K562 (cell line): ENCODE measurements at regions not wholly inside any gene's neighbourhood (a gene's known extent, or its start where the extent isn't known, plus 50 kb on each side); places are given as distances from the start of the nearest gene placed in this dataset.
A peak's percentile ranks its signal among the peaks of the same experiment; 100 is the strongest.

ENCODE experiments used
- ATAC-seq: fragments of 200-7000 bp; cut with Tn5 transposase; 3 replicates; pipeline ENCODE4 v1.9.1; 2020; ENCODE audit warnings: moderate library complexity
- BruUV-seq: library from RNA; stranded (reverse); fragments of 400-500 nt; replicated peaks from 2 replicates; lab custom pipeline; 2021; lab: Mats Ljungman, UMichigan
- CTCF ChIA-PET: fragments of 300-600 bp; formaldehyde crosslinking; extraction: SDS; loops from one replicate; lab custom pipeline; 2021; ENCODE audit warnings: low intra/inter-chr PET ratio; lab: Yijun Ruan, JAX
- POLR2A ChIA-PET: fragments of 300-600, 350-650 bp; sonication (Branson Sonifier 250); formaldehyde crosslinking; extraction: SDS; loops from one replicate; lab custom pipeline; 2021; ENCODE audit warnings: antibody characterized with exemption, inconsistent platforms; lab: Yijun Ruan, JAX
- DNase-seq, 4 experiments: peaks; one replicate each; pipeline versions ENCODE4 v3.0.0 to v3.0.0-alpha.2; 2011 to 2018; ENCODE audit warnings: low spot score in 3 of 4, mixed read lengths in 3 of 4; ENCODE audit errors: extremely low read depth in 1 of 4
- FAIRE-seq: peaks from 2 replicates; lab custom pipeline; 2011; peaks lifted over from hg19 to GRCh38; lab: Jason Lieb, UNC
- H2AFZ ChIP-seq: 2 replicates; pipeline ENCODE4 v1.6.0; 2011; ENCODE audit warnings: low read depth, low read length, control low read depth, inconsistent platforms
- H3K27ac ChIP-seq: fragments of 200-600 bp; 3 replicates; pipeline ENCODE4 v1.8.0; 2011; ENCODE audit warnings: low read depth, mild to moderate bottlenecking, control low read depth, inconsistent platforms, low read length, moderate library complexity, mixed read lengths; ENCODE audit errors: extremely low read depth
- H3K27me3 ChIP-seq, 2 experiments: fragments of 300-600 bp in 1 of 2; 2 replicates in 1 of 2; 3 replicates in 1 of 2; pipeline versions ENCODE4 v1.6.0 to v1.8.0; 2011; ENCODE audit warnings: inconsistent platforms in 2 of 2, low read length in 2 of 2, mild to moderate bottlenecking in 1 of 2, mixed read lengths in 1 of 2, moderate library complexity in 1 of 2; ENCODE audit not compliant: control insufficient read depth in 2 of 2, insufficient read depth in 2 of 2
- H3K36me3 ChIP-seq: fragments of 300-600 bp; 3 replicates; pipeline ENCODE4 v1.8.0; 2011; ENCODE audit warnings: mild to moderate bottlenecking, low read length, inconsistent platforms; ENCODE audit not compliant: control insufficient read depth, insufficient read depth
- H3K4me1 ChIP-seq, 2 experiments: fragments of 200-600 bp in 1 of 2; replicated peaks in 1 of 2; 2 replicates in 1 of 2; 3 replicates in 1 of 2; pipeline versions ENCODE4 v1.5.1 to v1.8.0; 2011; ENCODE audit warnings: inconsistent platforms in 2 of 2, low read length in 2 of 2, mild to moderate bottlenecking in 1 of 2, mixed read lengths in 1 of 2, moderate library complexity in 1 of 2; ENCODE audit not compliant: control insufficient read depth in 2 of 2, insufficient read depth in 2 of 2
- H3K4me2 ChIP-seq: 2 replicates; pipeline ENCODE4 v1.6.1; 2011; ENCODE audit warnings: low read length, control low read depth, inconsistent platforms, mixed read lengths; ENCODE audit not compliant: insufficient read depth
- H3K4me3 ChIP-seq: fragments of 200-600 bp; sonication (generic), shearing (Covaris generic); 2 replicates; pipeline ENCODE4 v1.5.1; 2016; ENCODE audit warnings: control low read depth, inconsistent platforms
- H3K79me2 ChIP-seq: fragments of 200-600 bp; 3 replicates; pipeline ENCODE4 v1.8.0; 2011; ENCODE audit warnings: low read length, inconsistent platforms; ENCODE audit not compliant: control insufficient read depth, insufficient read depth
- H3K9ac ChIP-seq, 2 experiments: 2 replicates each; pipeline versions ENCODE4 v1.6.0 to v1.6.1; 2011; ENCODE audit warnings: low read depth in 2 of 2, low read length in 2 of 2, control low read depth in 1 of 2, inconsistent platforms in 1 of 2, mild to moderate bottlenecking in 1 of 2, mixed read lengths in 1 of 2; ENCODE audit not compliant: insufficient read depth in 1 of 2
- H3K9me1 ChIP-seq: one replicate; pipeline ENCODE4 v1.6.0; 2011; ENCODE audit warnings: inconsistent platforms, mild to moderate bottlenecking, low read length, moderate library complexity; ENCODE audit not compliant: control insufficient read depth, insufficient read depth
- H3K9me3 ChIP-seq: replicated peaks from 2 replicates; pipeline ENCODE4 v1.5.1; 2011; ENCODE audit warnings: low read depth, low read length, inconsistent platforms; ENCODE audit not compliant: control insufficient read depth, insufficient read depth
- H4K20me1 ChIP-seq: replicated peaks from 2 replicates; pipeline ENCODE4 v1.6.1; 2011; ENCODE audit warnings: low read length, inconsistent platforms, mixed read lengths; ENCODE audit not compliant: control insufficient read depth, insufficient read depth
- CBX2 ChIP-seq: fragments of 200-600 bp; sonication (generic); IDR thresholded peaks from one replicate; pipeline ENCODE4 v1.6.1; 2012; ENCODE audit warnings: mild to moderate bottlenecking, low read length, inconsistent platforms; ENCODE audit not compliant: insufficient read depth, poor library complexity, severe bottlenecking
- ELK3 ChIP-seq: fragments of 450-650 bp; formaldehyde crosslinking; IDR thresholded peaks from 2 replicates; pipeline ENCODE4 v1.4.0; 2020; ENCODE audit warnings: mild to moderate bottlenecking
- FOXM1 ChIP-seq, 2 experiments: fragments of 450-650 bp in 1 of 2; sonication (generic) in 1 of 2; formaldehyde crosslinking in 1 of 2; IDR thresholded peaks; 2 replicates each; pipeline versions ENCODE4 v1.6.1 to v1.9.0; 2017 to 2022; ENCODE audit warnings: low read depth in 2 of 2, mild to moderate bottlenecking in 2 of 2, missing genetic modification reagents in 1 of 2, moderate library complexity in 1 of 2
- KAT7 ChIP-seq: sonication (generic); formaldehyde crosslinking; IDR thresholded peaks from 2 replicates; pipeline ENCODE4 v1.8.0; 2022; ENCODE audit warnings: missing genetic modification reagents, mild to moderate bottlenecking, borderline replicate concordance
- TAL1 ChIP-seq: fragments of 450-650 bp; IDR thresholded peaks from 2 replicates; pipeline ENCODE4 v1.6.1; 2016; ENCODE audit warnings: mild to moderate bottlenecking
- TRIM25 ChIP-seq: fragments of 450-650 bp; IDR thresholded peaks from 2 replicates; pipeline ENCODE4 v1.7.0; 2016; ENCODE audit warnings: borderline replicate concordance
- ZNF644 ChIP-seq: fragments of 200-800 bp; sonication (Bioruptor generic); IDR thresholded peaks from 2 replicates; pipeline ENCODE4 v1.6.1; 2016; ENCODE audit warnings: low read depth, missing genetic modification characterization, missing compliant biosample characterization
- WGBS: fragments of 100-300 bp; shearing (Covaris generic); methylation state at CpG from one replicate; pipeline ENCODE4 v1.1.6; 2016; ENCODE audit warnings: low coverage, mixed read lengths; ENCODE audit not compliant: insufficient coverage; ENCODE audit errors: missing lambda C conversion rate; 5-methylcytosine and 5-hydroxymethylcytosine counted together
- in situ Hi-C: fragments of 300-500 bp; cut with MboI; formaldehyde crosslinking; loops from 4 replicates; pipeline ENCODE4 v1.15.0; 2018; ENCODE audit warnings: inconsistent platforms, mixed read lengths
- intact Hi-C: fragments of 100-400 bp; cut with micrococcal nuclease; formaldehyde crosslinking; loops from 2 replicates; pipeline ENCODE4 v1.14.2; 2022
- TF ChIP-seq, protein P1 (sequence below), 2 experiments: fragments of 450-650 bp in 1 of 2; sonication (generic) in 1 of 2; formaldehyde crosslinking in 1 of 2; IDR thresholded peaks; 2 replicates each; pipeline versions ENCODE4 v1.7.1 to v1.9.0; 2016 to 2022; ENCODE audit warnings: inconsistent platforms in 1 of 2, mild to moderate bottlenecking in 1 of 2, missing genetic modification reagents in 1 of 2

DNA sequence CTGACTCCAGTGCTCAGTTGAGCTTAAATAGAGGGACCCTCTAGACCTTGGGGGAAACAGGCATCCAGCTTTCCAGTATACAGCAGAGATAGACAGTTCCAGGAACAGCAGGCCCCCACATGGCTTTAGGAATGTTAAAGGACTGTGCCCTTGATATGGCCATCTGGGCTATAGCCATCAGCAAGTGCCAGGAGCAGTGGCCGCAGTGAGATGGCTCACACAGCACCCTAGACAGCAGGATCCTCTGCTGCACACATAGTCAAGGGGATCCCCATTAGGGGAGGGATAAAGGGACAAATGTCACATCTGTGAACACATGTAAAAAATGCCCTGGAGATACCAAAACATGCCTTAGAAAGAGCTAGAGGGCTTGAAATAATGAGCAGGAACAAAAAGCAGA, 213.4 kb downstream of the PTH2R start (continued):
- TF ChIP-seq CBX2, result no peak
- no peak for TF ChIP-seq TRIM25
- TF ChIP-seq KAT7 (CRISPR knock-in tag), result no peak
- TF ChIP-seq ELK3 (CRISPR knock-in tag), result no peak
- no peak for TF ChIP-seq ZNF644
- no peak for TF ChIP-seq FOXM1 (IDR thresholded peaks at IDR 0.05; ENCODE audit: low read depth)
- TF ChIP-seq FOXM1 (CRISPR knock-in tag; IDR thresholded peaks at IDR 0.05; ENCODE audit: low read depth), result no peak
- TF ChIP-seq TAL1, result no peak

DNA sequence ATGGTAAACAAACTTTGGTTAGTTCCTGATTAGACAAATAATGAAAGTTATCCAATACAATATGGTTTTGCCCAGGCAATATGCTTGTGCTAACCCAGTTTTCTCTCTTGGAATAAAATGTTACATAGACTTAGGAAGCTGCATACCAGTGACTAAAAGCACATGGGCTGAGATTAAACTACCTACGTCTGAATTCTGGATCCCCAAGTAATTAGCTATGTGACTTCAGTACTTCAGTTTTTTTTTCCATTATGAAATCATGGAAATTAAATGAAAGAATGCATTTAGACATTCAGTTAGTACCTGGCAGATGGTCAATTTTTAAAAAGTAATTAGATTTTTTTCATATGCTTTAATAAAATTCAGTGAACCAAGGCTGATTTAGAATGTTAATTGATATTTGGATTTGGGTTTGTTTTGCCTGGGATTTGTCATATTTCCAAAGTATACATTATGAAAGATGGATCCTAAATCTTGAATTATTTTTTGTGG, 213.9 kb downstream of the PTH2R start:
- WGBS, result 30% methylated on average over 1 of the region's 1 CpG
- peak overlapping the region; percentile 40; the same call in 1 of the 2 replicates for H3K4me2 ChIP-seq
- H3K9me3 ChIP-seq, result 0 out of 2 replicates have a peak, but pooled peaks cover 3% of the 10 kb centered on the region
- H3K27me3 ChIP-seq, result no peaks in the 10 kb centered on the region
- in situ Hi-C loops (no loop called here), intact Hi-C loops (no loop called here)
- POLR2A ChIA-PET, result interaction anchor here (0.9 kb wide), 1 partner anchor 11 kb away, joined by 5 read pairs; no protein-coding TSS in a partner anchor
- peak overlapping the region; percentile 46; the same call in 1 of the 3 replicates for H3K27ac ChIP-seq
- no peaks in the 10 kb centered on the region for H4K20me1 ChIP-seq
- no peaks in the 10 kb centered on the region for H3K9me1 ChIP-seq
- peak overlapping the region in 1 of 2 experiments; percentile 13; a peak in 1 of 4 replicates for H3K9ac ChIP-seq
- CTCF ChIA-PET, result no interaction called here
- H3K4me3 ChIP-seq, result no peak overlapping the region
- DNase-seq (no peak), ATAC-seq (no peak), FAIRE-seq (no peak)
- peaks cover 6 to 17% of the 10 kb centered on the region in 2 experiments; a peak in 4 of 5 replicates for H3K4me1 ChIP-seq
- BruUV-seq, result no TSS peak
- no peaks in the 10 kb centered on the region for H3K36me3 ChIP-seq
- peak overlapping the region; percentile 64 for H2AFZ ChIP-seq
- peaks cover 57% of the 10 kb centered on the region for H3K79me2 ChIP-seq
- TF ChIP-seq, protein P1, sequence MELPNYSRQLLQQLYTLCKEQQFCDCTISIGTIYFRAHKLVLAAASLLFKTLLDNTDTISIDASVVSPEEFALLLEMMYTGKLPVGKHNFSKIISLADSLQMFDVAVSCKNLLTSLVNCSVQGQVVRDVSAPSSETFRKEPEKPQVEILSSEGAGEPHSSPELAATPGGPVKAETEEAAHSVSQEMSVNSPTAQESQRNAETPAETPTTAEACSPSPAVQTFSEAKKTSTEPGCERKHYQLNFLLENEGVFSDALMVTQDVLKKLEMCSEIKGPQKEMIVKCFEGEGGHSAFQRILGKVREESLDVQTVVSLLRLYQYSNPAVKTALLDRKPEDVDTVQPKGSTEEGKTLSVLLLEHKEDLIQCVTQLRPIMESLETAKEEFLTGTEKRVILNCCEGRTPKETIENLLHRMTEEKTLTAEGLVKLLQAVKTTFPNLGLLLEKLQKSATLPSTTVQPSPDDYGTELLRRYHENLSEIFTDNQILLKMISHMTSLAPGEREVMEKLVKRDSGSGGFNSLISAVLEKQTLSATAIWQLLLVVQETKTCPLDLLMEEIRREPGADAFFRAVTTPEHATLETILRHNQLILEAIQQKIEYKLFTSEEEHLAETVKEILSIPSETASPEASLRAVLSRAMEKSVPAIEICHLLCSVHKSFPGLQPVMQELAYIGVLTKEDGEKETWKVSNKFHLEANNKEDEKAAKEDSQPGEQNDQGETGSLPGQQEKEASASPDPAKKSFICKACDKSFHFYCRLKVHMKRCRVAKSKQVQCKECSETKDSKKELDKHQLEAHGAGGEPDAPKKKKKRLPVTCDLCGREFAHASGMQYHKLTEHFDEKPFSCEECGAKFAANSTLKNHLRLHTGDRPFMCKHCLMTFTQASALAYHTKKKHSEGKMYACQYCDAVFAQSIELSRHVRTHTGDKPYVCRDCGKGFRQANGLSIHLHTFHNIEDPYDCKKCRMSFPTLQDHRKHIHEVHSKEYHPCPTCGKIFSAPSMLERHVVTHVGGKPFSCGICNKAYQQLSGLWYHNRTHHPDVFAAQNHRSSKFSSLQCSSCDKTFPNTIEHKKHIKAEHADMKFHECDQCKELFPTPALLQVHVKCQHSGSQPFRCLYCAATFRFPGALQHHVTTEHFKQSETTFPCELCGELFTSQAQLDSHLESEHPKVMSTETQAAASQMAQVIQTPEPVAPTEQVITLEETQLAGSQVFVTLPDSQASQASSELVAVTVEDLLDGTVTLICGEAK (IDR thresholded peaks at IDR 0.05), result no peak
- TF ChIP-seq, protein P1 (CRISPR knock-in tag; IDR thresholded peaks at IDR 0.05), result no peak
